Caco-2 (cell line): ENCODE measurements at regions not wholly inside any gene's neighbourhood (a gene's known extent, or its start where the extent isn't known, plus 50 kb on each side); places are given as distances from the start of the nearest gene placed in this dataset.

Experiments
- BruUV-seq: library from RNA; stranded (reverse); fragments of 400-500 nt; replicated peaks from 2 replicates; lab custom pipeline; 2021; lab: Mats Ljungman, UMichigan
- CTCF ChIA-PET: fragments of 300-600 bp; sonication (Branson Sonifier 250); formaldehyde crosslinking; loops from one replicate; lab custom pipeline; 2022; ENCODE audit warnings: antibody characterized with exemption; lab: Charles Lee
- POLR2A ChIA-PET: fragments of 300-600 bp; sonication (Branson Sonifier 250); formaldehyde crosslinking; loops from one replicate; lab custom pipeline; 2022; ENCODE audit warnings: antibody characterized with exemption; lab: Charles Lee
- DNase-seq, 2 experiments: peaks; one replicate each; pipeline versions ENCODE4 v3.0.0 to v3.0.0-alpha.2; 2020 to 2022
- H3K27me3 ChIP-seq: replicated peaks from 2 replicates; pipeline ENCODE4 v1.6.0; 2011; ENCODE audit warnings: low read length; ENCODE audit not compliant: control insufficient read depth, insufficient read depth
- H3K36me3 ChIP-seq: 2 replicates; pipeline ENCODE4 v1.5.1; 2011; ENCODE audit warnings: low read length; ENCODE audit not compliant: control insufficient read depth, insufficient read depth
- H3K4me1 ChIP-seq: fragments of 250-450 bp; sonication (Bioruptor Pico); 2 replicates; pipeline ENCODE4 v1.5.1; 2020; ENCODE audit warnings: mild to moderate bottlenecking
- H3K4me3 ChIP-seq: 2 replicates; pipeline ENCODE4 v1.5.1; 2011; ENCODE audit warnings: low read depth, mild to moderate bottlenecking, control low read depth, low read length
- H3K9me3 ChIP-seq: fragments of 250-450 bp; sonication (Bioruptor Pico); 2 replicates; pipeline ENCODE4 v1.5.1; 2020; ENCODE audit warnings: mild to moderate bottlenecking, moderate library complexity
- H3K27ac Mint-ChIP-seq: one replicate; pipeline ENCODE4 v1.8.0; 2022; ENCODE audit warnings: mixed read lengths; ENCODE audit not compliant: unreplicated experiment
- H3K27me3 Mint-ChIP-seq: one replicate; pipeline ENCODE4 v1.8.0; 2022; ENCODE audit warnings: mixed read lengths; ENCODE audit not compliant: insufficient read depth, unreplicated experiment
- H3K36me3 Mint-ChIP-seq: one replicate; pipeline ENCODE4 v1.8.0; 2022; ENCODE audit warnings: mild to moderate bottlenecking, mixed read lengths; ENCODE audit not compliant: insufficient read depth, unreplicated experiment
- H3K4me1 Mint-ChIP-seq: one replicate; pipeline ENCODE4 v1.8.0; 2022; ENCODE audit warnings: low read depth, mixed read lengths; ENCODE audit not compliant: unreplicated experiment
- H3K4me3 Mint-ChIP-seq: one replicate; pipeline ENCODE4 v1.8.0; 2022; ENCODE audit warnings: mild to moderate bottlenecking, moderate library complexity, mixed read lengths; ENCODE audit not compliant: unreplicated experiment
- H3K9me3 Mint-ChIP-seq: one replicate; pipeline ENCODE4 v1.8.0; 2022; ENCODE audit warnings: mixed read lengths; ENCODE audit not compliant: unreplicated experiment
- CTCF ChIP-seq, 2 experiments: fragments of 200-600 bp in 1 of 2; IDR thresholded peaks; 1 replicate in 1 of 2; 2 replicates in 1 of 2; pipeline versions ENCODE4 v1.5.1 to v1.8.0; 2011 to 2022; ENCODE audit warnings: antibody characterized with exemption in 1 of 2, control low read depth in 1 of 2, inconsistent platforms in 1 of 2, low read depth in 1 of 2, low read length in 1 of 2, mild to moderate bottlenecking in 1 of 2, moderate library complexity in 1 of 2; ENCODE audit not compliant: insufficient read depth in 1 of 2, severe bottlenecking in 1 of 2, unreplicated experiment in 1 of 2
- intact Hi-C: fragments of 100-400 bp; cut with micrococcal nuclease; formaldehyde crosslinking; loops from one replicate; pipeline ENCODE4 v1.10.0; 2022; ENCODE audit not compliant: unreplicated experiment

GRCh38 chr6:71181565-71181964 is 107.0 kb upstream of the OGFRL1 start:
- Mint-ChIP-seq H3K9me3 (peaks cover 13% of the 10 kb centered on the region), H3K27me3 (no peaks in the 10 kb centered on the region), H3K4me1 (peaks cover 15% of the 10 kb centered on the region), H3K27ac (peak overlapping the region; percentile 68), H3K4me3 (no peak overlapping the region), H3K36me3 (peaks cover 5% of the 10 kb centered on the region)
- peak; percentile 69 to 75 for DNase-seq
- Histone ChIP-seq H3K4me3 (no peak overlapping the region), H3K36me3 (no peaks in the 10 kb centered on the region), H3K9me3 (no peaks in the 10 kb centered on the region), H3K27me3 (no peaks in the 10 kb centered on the region), H3K4me1 (peaks cover 15% of the 10 kb centered on the region)
- intact Hi-C loops = no loop called here
- BruUV-seq = no TSS peak
- ChIA-PET POLR2A (no interaction called here), CTCF (no interaction called here)
- no peak for TF ChIP-seq CTCF (IDR thresholded peaks at IDR 0.05; ENCODE audit: insufficient read depth in 1 of 2, low read depth in 1 of 2, low read length in 1 of 2, severe bottlenecking in 1 of 2, unreplicated experiment in 1 of 2)

- POLR2A ChIA-PET = no interaction called here
- Histone ChIP-seq H3K4me3 (no peak overlapping the region), H3K4me1 (peaks cover 2% of the 10 kb centered on the region), H3K36me3 (no peaks in the 10 kb centered on the region), H3K9me3 (no peaks in the 10 kb centered on the region), H3K27me3 (no peaks in the 10 kb centered on the region)
- Mint-ChIP-seq H3K4me1 (peaks cover 6% of the 10 kb centered on the region), H3K27me3 (no peaks in the 10 kb centered on the region), H3K36me3 (no peaks in the 10 kb centered on the region), H3K9me3 (peaks cover 6% of the 10 kb centered on the region), H3K27ac (no peak overlapping the region), H3K4me3 (no peak overlapping the region)
- no peak for DNase-seq
- intact Hi-C loops = no loop called here
- no peak for TF ChIP-seq CTCF (IDR thresholded peaks at IDR 0.05; ENCODE audit: insufficient read depth in 1 of 2, low read depth in 1 of 2, low read length in 1 of 2, severe bottlenecking in 1 of 2, unreplicated experiment in 1 of 2)
- CTCF ChIA-PET = no interaction called here
- no TSS peak for BruUV-seq
Observed at GRCh38 chr6:71187141-71187540, 101.5 kb upstream of the OGFRL1 start.

GRCh38 chr6:71190809-71191208 is 97.8 kb upstream of the OGFRL1 start:
- POLR2A ChIA-PET = no interaction called here
- no peak for DNase-seq
- no peak overlapping the region for H3K4me3 Mint-ChIP-seq

More at GRCh38 chr6:71190809-71191208, 97.8 kb upstream of the OGFRL1 start:
- no TSS peak for BruUV-seq
- H3K27me3 ChIP-seq = no peaks in the 10 kb centered on the region
- H3K9me3 ChIP-seq = no peaks in the 10 kb centered on the region
- H3K4me1 ChIP-seq = peaks cover 11% of the 10 kb centered on the region; the same call in 1 of the 2 replicates
- no peaks in the 10 kb centered on the region for H3K36me3 ChIP-seq
- intact Hi-C loops = loop anchor here (1.0 to 5.0 kb wide), 3 partner anchors 98 to 321 kb away; partner anchors contain the start of gene OGFRL1
- Mint-ChIP-seq H3K36me3 (no peaks in the 10 kb centered on the region), H3K4me1 (peaks cover 11% of the 10 kb centered on the region), H3K27me3 (no peaks in the 10 kb centered on the region), H3K9me3 (no peaks in the 10 kb centered on the region), H3K27ac (no peak overlapping the region)
- CTCF ChIA-PET = interaction anchor here (0.6 kb wide), 1 partner anchor 214 kb away, joined by 3 read pairs; no protein-coding TSS in a partner anchor
- TF ChIP-seq CTCF (IDR thresholded peaks at IDR 0.05; ENCODE audit: insufficient read depth in 1 of 2, low read depth in 1 of 2, low read length in 1 of 2, severe bottlenecking in 1 of 2, unreplicated experiment in 1 of 2) = peak in 1 of 2 experiments; percentile 29
- no peak overlapping the region for H3K4me3 ChIP-seq
